ENCODE measurements at regions not wholly inside any gene's neighbourhood (a gene's known extent, or its start where the extent isn't known, plus 50 kb on each side); places are given as distances from the start of the nearest gene placed in this dataset.
A peak's percentile ranks its signal among the peaks of the same experiment; 100 is the strongest.
"Not testable (repeated sequence)": the region's sequence is repeated elsewhere in the genome, so short reads cannot be mapped to it uniquely, and the experiment has no call there.

DNA sequence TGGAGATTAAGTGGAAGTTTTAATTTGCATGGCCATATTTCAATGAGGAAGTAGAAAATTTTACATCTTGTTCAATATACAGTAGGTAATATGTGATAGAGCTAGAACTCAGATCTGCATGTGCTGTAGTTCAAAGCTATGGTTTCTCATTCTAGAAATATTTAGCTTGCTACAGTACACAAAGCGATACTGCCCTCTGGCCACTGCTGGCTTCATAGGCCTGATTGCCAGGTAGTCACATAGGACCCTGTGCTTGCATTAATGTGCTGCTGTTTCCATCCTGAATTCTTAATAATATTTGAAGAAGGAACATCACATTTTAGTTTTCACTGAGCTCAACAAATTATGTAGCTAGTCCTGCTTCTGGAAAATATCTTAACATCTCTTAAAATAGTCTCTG lies 87.0 kb downstream of the PLSCR2 start:
- no peak for DNase-seq

- DNase-seq: no peak
Measured at GRCh38 chr3:146380046-146380445, 89.3 kb downstream of the PLSCR2 start.

DNA sequence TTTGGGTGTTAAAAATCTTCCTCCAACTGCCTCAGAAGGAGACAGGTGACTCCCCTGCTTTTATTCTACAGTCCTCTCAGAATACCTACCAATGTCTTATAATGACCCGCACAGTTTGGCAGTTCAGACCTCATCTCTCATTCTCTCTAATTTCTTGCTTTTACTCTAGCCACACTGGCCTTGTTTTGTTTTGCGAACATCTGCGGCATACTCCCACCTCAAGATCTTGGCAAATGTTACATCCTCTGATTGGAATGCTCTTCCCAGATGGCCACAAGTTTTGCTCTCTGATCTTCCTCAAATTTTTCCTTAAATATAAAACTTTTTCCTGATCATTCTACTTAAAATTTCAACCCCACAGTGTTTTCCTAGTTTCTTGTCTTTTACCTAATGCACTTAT lies 94.1 kb downstream of the PLSCR2 start:
- peak; percentile 15 for DNase-seq

DNA sequence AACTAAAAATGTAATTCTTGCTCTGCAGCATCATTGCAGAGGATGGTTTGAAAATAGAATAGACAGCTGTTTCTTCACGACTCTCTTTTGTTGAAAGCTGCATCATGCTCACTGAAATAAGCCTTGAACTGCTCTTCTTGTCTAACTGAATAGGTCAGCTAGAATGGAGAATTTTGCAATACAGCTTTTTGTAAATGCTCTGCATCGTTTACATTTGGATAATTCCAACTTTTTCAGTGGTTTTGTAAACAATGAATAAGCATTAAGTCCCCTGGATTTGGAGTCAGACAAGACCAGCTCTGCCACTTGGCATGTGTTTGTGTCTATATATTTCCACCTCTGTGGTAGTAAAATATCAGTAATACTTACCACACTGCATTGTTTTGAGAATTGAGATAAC lies 95.2 kb downstream of the PLSCR2 start:
- DNase-seq: no peak

- DNase-seq: no peak
Measured at GRCh38 chr3:146371902-146372301, 97.5 kb downstream of the PLSCR2 start.

- DNase-seq: no peak
Measured at GRCh38 chr3:146368882-146369523, 100.4 kb downstream of the PLSCR2 start.

DNA sequence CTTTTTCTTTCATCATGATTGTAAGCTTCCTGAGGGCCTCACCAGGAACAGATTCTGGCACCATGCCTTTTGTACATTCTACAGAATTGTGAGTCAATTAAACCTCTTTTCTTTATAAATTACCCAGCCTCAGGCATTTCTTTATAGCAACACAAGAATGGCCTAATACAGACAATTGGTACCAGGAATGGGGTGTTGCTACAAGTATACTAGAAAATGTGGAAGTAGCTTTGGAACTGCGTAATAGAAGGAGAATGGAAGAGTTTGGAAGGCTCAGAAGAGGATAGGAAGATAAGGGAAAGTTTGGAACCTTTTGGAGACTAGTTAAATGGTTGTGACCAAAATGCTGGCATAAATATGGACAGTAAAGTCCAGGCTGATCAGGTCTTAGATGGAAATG lies 108.9 kb upstream of the PLSCR4 start:
- no peak for DNase-seq

GRCh38 chr3:146354421-146354820 lies 103.5 kb upstream of the PLSCR4 start:
- DNase-seq: not testable (repeated sequence)

DNA sequence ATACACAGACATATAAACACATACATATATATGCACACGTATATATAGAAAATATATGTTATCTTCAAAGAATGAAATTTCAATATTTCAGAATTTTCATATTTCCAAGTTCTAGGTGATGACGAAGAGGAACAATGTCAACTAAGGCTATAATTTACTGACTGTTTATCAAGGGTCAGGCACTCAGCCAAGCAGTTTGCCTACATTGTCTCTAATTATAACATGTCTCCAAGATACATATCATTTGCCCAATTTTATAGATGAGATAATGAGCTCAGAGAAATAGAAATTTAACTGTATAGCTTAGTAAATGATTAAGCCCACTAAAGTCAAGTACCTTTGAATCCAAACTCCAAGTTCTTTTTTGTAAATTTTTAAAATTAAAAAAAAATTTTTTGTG lies 99.9 kb upstream of the PLSCR4 start:
- DNase-seq: no peak

GRCh38 chr3:146345900-146346299 lies 95.0 kb upstream of the PLSCR4 start:
- DNase-seq: no peak

- DNase-seq: no peak
Measured at GRCh38 chr3:146343551-146343950, 92.6 kb upstream of the PLSCR4 start.

DNA sequence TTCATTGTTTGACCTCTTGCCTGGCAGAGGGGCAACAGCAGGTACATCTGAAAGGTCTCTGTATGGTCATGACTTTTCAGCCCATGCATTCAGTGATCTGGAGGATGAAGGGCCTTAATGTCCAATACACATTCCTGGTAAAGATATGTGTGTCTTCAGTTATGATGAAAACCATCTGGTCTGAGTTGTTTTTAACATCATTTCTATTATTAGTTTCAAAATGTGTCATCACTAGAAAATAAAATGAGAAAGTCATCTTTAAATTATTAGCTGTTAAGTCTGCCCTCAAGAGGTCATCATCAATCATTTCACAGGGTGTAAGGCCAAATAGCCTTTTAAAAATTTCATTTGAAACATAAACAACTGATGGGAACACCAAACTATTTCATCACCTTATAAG lies 92.1 kb upstream of the PLSCR4 start:
- no peak for DNase-seq

DNA sequence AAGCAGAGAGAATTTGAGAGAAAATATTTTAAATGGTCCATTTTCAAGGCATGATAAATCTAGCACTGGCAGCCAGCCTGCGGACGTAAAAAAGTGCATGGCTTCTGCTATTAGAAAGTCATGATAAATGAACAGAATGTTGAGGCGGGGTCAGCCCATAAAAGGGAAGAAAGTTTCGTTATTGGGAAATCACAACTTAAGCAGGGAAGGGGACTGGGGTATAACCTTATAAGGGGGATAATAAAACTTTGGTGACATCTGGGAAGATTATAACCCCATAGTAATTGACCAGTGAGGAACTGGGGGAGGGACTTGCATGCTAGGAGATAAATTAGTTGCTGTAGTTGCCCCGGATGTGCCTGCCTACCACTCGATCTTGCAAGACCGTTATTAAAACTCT lies 88.4 kb upstream of the PLSCR4 start:
- DNase-seq: no peak

DNA sequence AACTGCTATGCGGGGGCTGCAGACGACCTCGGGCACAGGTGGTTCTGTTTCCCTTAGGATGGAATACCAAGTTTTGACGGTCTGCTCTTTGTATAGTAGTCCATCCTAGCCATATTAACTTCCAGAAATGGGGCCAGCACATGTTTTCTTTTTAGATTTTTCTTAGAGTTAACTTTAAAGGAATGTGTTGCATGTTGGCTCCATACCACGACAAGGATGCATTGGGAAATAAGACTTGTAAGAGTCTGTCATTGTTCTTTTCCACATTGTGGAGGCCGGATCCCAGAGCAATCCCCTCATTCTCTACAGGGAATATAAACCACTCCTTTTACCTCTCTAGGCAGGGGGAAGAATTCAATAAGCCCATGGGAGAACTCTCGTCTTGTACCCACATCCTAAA lies 87.1 kb upstream of the PLSCR4 start:
- no peak for DNase-seq

DNA sequence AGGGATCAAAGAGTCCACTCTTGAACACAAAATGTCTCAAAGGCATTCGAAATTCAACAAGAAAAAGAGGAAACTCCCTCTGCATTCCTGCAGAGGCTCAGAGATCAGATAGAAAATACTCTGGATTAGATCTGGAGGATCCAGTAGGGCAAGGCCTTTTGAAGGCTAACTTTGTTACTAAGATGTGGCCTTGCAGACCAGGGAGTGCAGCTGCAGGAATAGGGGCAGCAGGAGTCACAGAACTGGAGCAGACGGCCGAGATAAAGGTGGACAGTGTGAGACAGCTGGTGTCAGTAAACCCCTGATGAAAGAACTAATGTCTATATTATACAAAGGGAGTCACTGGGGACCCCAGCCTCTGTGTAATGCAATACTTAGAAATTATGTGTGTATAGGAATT lies 84.5 kb upstream of the PLSCR4 start:
- no peak for DNase-seq

DNA sequence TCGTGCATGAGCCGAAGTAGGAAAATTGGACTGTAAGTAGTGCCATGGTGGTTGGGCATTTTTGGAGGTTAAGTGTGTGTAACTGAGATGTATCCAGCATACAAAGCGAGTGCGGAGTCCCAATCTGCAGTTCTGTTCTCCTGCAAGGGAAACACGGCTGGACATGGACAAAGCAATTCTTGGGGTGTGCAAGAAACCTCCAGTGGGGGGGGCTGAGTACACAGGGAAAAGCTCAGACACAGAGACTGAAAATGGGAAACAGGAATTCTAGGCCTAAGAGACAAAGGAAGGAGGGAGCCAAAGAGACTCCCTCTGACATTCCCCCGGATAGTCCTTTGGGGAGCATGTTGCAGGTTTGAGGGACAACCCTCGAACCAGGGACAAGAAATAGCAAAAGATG lies 83.2 kb upstream of the PLSCR4 start:
- DNase-seq: no peak

- no peak for DNase-seq
Measured at GRCh38 chr3:146331967-146332366, 81.1 kb upstream of the PLSCR4 start.

DNA sequence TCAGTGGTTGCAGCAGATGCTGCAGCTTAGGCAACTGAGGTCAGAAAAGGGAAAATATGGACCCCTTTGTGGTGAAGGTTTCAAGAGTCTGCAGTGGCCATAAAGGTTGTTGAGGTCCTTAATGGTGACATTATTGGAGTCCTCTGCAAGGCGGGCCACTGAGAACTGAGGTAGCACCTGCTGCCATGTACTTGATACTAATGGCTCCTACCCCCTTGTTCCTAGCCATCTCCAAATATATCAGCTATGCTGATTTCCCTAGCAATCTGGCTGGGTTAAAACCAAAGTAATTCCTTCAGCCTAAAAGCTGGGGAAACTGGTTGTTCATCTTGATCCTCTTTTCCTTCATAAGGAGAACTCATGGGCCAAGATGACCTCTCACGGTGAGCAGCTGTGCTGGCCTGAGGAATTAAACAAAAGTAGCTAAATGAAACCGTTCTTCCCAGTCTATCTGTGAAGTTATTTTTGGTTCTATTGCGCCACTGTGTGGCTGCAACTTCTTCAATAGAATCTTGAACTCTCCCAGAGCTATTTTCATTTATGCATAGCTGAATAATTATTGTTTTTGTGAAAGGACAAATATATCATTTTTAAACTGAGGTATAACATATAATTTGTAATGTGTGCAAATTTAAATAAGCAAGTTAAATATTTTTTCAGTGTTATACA lies 76.1 kb upstream of the PLSCR4 start:
- DNase-seq: peak; percentile 40

GRCh38 chr3:146325170-146325569 lies 74.3 kb upstream of the PLSCR4 start:
- DNase-seq: no peak

DNA sequence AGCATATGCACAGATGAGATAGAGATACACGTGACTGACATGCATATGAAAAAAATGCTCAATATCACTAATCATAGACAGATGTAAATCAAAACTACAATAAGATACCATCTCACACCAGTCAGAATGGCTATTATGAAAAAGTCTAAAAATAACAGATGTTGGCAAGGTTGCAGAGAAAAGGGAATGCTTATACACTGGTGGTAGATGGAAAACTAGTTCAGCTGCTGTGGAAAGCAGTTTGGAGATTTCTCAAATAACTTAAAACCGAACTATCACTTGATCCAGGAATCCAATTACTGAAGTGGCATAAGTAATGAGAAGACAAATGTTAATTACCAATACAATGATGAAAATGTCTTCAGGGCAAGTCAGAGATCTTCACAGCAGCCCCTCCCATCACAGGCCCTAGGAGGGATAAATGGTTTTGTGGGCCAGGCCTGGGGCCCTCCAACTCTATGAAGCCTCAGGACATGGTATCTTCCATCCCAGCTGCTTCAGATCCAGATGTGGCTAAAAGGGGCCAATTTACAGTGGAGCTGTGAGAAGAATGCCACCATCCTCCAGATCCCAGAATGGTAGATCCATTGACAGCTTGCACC lies 71.4 kb upstream of the PLSCR4 start:
- no peak for DNase-seq

DNA sequence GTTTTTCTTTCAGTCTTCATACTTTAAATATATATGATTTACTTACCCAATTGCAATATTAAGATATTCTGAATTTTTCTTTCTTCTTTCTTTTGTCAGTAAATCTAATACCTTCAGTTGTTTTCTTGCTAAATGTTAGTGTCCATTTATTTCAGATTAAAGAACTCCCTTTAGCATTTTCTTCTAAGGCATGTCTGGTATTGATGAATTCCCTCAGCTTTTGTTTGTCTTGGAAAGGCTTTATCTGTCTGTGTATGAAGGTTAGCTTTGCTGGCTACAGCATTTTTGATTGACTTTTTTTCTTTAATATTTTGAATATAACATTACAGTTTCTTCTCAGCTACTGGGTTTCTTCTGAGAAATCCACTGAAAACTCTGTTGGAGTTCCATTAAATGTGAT lies 64.0 kb upstream of the PLSCR4 start:
- DNase-seq: no peak

DNA sequence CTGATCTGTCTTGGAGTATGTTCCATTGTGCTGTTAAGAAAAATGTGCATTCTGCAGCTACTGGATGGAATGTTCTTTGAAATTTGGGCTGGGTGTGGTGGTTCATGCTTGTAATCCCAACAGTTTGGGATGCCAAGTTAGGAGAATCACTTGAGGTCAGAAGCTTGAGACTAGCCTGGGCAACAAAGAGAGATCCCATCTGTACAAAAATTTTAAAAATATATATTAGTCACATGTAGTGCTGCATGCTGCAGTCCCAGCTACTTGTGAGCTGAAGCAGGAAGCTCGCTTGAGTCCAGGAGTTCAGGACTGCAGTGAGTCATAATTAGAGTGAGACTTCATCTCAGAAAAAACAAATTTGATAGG lies 62.8 kb upstream of the PLSCR4 start:
- peak; percentile 12 for DNase-seq

GRCh38 chr3:146313031-146313745 lies 62.3 kb upstream of the PLSCR4 start:
- DNase-seq: no peak

- peak; percentile 23 for DNase-seq
Measured at GRCh38 chr3:146308682-146309081, 57.8 kb upstream of the PLSCR4 start.
